Tibial nerve (tissue), 4 donors: ENCODE measurements at regions not wholly inside any gene's neighbourhood (a gene's known extent, or its start where the extent isn't known, plus 50 kb on each side); places are given as distances from the start of the nearest gene placed in this dataset.

Experiments used
- DNase-seq, 2 donors: peaks; one replicate each; pipeline ENCODE4 v3.0.0-alpha.2; 2019; ENCODE audit warnings: low spot score in 2 of 2
- H3K27ac ChIP-seq, 4 donors: fragments of 200-600 bp; sonication (generic) in 3 of 4; one replicate each; pipeline ENCODE4 v1.5.1; 2017 to 2019; ENCODE audit warnings: mild to moderate bottlenecking in 1 of 4
- H3K27me3 ChIP-seq, 2 donors: fragments of 200-600 bp; sonication (generic) in 1 of 2; one replicate each; pipeline versions ENCODE4 v1.5.1 to v1.6.0; 2017 to 2019
- H3K36me3 ChIP-seq, 3 donors: fragments of 200-600 bp; sonication (generic); one replicate each; pipeline ENCODE4 v1.5.1; 2018 to 2019
- H3K4me1 ChIP-seq, 4 donors: fragments of 200-600 bp; sonication (generic) in 3 of 4; one replicate each; pipeline ENCODE4 v1.5.1; 2017 to 2019
- H3K4me3 ChIP-seq, 4 donors: fragments of 200-600 bp; sonication (generic) in 3 of 4; one replicate each; pipeline ENCODE4 v1.5.1; 2017 to 2019; ENCODE audit warnings: mild to moderate bottlenecking in 1 of 4, moderate library complexity in 1 of 4
- H3K9me3 ChIP-seq, 4 donors: fragments of 200-600 bp; sonication (generic) in 3 of 4; one replicate each; pipeline ENCODE4 v1.5.1; 2017 to 2019
- EP300 ChIP-seq, 2 donors: sonication (generic); formaldehyde crosslinking; IDR thresholded peaks; one replicate each; pipeline ENCODE4 v1.6.1; 2017; ENCODE audit warnings: antibody characterized with exemption in 2 of 2, mild to moderate bottlenecking in 1 of 2
- POLR2A ChIP-seq, 2 donors: fragments of 450-650 bp; IDR thresholded peaks; one replicate each; pipeline ENCODE4 v1.6.1; 2017; ENCODE audit warnings: antibody characterized with exemption in 2 of 2, mild to moderate bottlenecking in 2 of 2, moderate library complexity in 2 of 2
- WGBS, 2 donors: methylation state at CpG; one replicate each; pipeline ENCODE4 v1.1.5; 2018; 5-methylcytosine and 5-hydroxymethylcytosine counted together
- TF ChIP-seq, protein P1 (sequence below), 5 experiments: fragments of 200-600 bp in 3 of 5; fragments of 450-650 bp in 2 of 5; sonication (generic) in 3 of 5; IDR thresholded peaks; one replicate each; pipeline ENCODE4 v1.5.1; 2016 to 2019; ENCODE audit warnings: antibody characterized with exemption in 5 of 5, mild to moderate bottlenecking in 3 of 5, moderate library complexity in 2 of 5

DNA sequence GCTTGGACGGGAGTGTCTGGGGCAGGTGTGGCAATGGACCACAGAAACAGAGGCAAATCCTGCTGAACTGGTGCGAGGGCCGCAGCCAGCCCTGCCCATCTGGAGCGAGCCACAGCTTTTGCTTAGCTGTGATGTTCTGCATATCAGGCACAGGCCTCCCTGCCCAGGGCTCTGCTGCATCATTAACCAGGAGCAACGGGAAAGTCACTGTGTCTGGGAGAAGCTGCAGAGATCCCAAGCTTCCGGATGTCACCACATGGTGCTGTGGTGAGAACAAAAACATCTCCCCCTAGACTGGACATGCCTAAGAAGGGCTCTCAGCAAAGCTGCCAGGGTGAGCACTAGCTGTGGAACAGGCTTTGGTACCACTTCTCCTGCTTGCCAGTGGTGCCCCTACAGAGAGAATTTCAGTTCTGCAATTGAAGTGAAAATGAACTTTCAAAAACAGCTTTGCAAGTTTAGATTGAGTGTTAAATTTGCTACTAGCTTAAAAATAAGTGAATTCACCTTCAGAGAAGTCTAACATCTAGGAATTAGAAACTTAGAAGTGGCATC lies 172.9 kb upstream of the MYT1L start:
- TF ChIP-seq, protein P1, sequence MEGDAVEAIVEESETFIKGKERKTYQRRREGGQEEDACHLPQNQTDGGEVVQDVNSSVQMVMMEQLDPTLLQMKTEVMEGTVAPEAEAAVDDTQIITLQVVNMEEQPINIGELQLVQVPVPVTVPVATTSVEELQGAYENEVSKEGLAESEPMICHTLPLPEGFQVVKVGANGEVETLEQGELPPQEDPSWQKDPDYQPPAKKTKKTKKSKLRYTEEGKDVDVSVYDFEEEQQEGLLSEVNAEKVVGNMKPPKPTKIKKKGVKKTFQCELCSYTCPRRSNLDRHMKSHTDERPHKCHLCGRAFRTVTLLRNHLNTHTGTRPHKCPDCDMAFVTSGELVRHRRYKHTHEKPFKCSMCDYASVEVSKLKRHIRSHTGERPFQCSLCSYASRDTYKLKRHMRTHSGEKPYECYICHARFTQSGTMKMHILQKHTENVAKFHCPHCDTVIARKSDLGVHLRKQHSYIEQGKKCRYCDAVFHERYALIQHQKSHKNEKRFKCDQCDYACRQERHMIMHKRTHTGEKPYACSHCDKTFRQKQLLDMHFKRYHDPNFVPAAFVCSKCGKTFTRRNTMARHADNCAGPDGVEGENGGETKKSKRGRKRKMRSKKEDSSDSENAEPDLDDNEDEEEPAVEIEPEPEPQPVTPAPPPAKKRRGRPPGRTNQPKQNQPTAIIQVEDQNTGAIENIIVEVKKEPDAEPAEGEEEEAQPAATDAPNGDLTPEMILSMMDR (IDR thresholded peaks at IDR 0.05), result no peak
- TF ChIP-seq POLR2A (IDR thresholded peaks at IDR 0.05) (no peak), EP300 (IDR thresholded peaks at IDR 0.05) (no peak)
- Histone ChIP-seq H3K4me3 (no peak overlapping the region), H3K27me3 (no peaks in the 10 kb centered on the region), H3K4me1 (no peaks in the 10 kb centered on the region), H3K27ac (no peak overlapping the region), H3K36me3 (no peaks in the 10 kb centered on the region), H3K9me3 (peaks cover 0 to 19% (median 0%) of the 10 kb centered on the region in 4 donors)
- WGBS, 2 donors, result 83 to 86% methylated on average over 6 of the region's 6 CpGs
- no peak for DNase-seq

DNA sequence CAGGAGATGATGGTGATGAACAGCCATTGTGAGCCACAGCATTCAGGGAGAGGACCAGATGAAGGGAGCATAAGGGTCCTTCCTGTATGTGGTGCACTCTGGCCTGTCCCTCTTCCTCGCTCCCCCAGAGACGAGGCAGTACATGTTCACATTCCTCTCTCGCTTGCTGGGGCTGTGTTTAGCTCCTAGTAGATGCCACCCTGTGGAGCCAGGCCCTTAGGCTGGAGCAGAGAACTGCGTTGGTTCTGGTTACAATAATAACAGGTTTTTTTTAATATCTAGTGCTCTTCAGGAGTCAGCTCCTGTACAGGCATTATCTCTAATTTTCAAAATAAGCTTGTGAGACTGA lies 171.1 kb upstream of the MYT1L start:
- TF ChIP-seq POLR2A (IDR thresholded peaks at IDR 0.05) (no peak), EP300 (IDR thresholded peaks at IDR 0.05) (no peak)
- TF ChIP-seq, protein P1 (IDR thresholded peaks at IDR 0.05), result no peak
- H3K27me3 ChIP-seq, result no peaks in the 10 kb centered on the region
- H3K9me3 ChIP-seq, result peaks cover 0 to 19% (median 0%) of the 10 kb centered on the region in 4 donors
- no peaks in the 10 kb centered on the region for H3K36me3 ChIP-seq
- no peak overlapping the region for H3K4me3 ChIP-seq
- H3K4me1 ChIP-seq, result no peaks in the 10 kb centered on the region
- 66 to 88% methylated on average over 4 of the region's 4 CpGs for WGBS, 2 donors
- no peak overlapping the region for H3K27ac ChIP-seq
- DNase-seq, result no peak

DNA sequence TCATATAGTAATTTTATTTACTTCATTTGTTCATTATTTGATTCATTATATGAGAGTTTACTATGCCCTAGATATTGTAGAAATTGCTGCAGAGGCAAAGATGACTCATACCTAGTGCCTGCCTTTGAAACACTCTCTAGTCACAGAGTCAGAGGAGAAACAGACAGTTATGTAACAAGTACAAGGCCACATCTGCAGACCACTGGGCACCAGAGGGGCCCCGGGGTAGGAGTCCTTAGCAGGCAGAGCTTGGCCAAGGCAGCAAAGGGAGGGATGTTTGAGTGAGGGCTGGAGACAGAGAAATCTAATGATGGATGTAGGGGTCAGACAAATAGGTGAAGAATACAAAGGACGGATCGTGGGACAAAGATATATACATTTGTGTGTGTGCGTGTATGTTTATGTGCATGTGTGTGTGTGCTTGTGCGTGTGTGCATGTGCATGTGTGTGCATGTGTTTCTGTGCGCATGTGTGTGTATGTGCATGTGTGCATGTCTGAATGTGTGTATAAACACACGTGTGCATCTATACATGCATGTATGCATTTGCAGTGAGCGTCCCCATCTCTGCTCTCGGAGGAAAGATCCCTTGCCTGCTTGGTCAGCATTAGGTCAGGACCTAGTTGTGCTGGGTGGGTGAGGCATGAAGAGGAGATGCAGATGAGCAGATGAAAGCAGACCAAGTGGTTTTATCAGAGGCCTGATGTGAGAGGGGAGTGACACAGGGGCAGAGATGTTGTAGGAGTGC lies 170.6 kb upstream of the MYT1L start:
- WGBS, 2 donors, result 86 to 92% methylated on average over 9 of the region's 9 CpGs
- H3K27me3 ChIP-seq, result no peaks in the 10 kb centered on the region
- no peak overlapping the region for H3K27ac ChIP-seq
- H3K36me3 ChIP-seq, result no peaks in the 10 kb centered on the region
- no peak overlapping the region for H3K4me3 ChIP-seq
- peaks cover 0 to 16% (median 0%) of the 10 kb centered on the region in 4 donors for H3K9me3 ChIP-seq
- TF ChIP-seq POLR2A (IDR thresholded peaks at IDR 0.05), result no peak
- no peak for TF ChIP-seq EP300 (IDR thresholded peaks at IDR 0.05)
- TF ChIP-seq, protein P1 (IDR thresholded peaks at IDR 0.05), result no peak
- H3K4me1 ChIP-seq, result no peaks in the 10 kb centered on the region
- no peak for DNase-seq

DNA sequence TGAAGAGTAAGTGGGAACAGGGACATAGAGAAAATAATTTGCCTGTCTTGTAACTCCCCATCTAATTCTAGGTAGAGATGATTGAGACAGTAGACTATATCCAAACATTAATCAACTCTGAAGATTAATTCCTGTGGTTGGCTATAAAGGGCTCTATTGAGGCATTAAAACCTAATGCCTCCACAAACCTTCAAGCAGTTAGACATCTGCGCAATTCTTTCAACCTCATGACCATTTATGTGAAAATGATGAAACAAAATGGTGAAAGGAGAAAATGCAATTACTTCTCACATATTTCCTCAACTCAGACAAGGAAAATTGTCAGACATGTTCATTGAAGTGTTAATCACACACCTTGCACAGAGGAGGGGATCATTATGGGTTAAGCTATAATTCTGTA lies 164.5 kb upstream of the MYT1L start:
- Histone ChIP-seq H3K36me3 (no peaks in the 10 kb centered on the region), H3K4me3 (no peak overlapping the region), H3K4me1 (no peaks in the 10 kb centered on the region), H3K27ac (no peak overlapping the region), H3K9me3 (no peaks in the 10 kb centered on the region), H3K27me3 (no peaks in the 10 kb centered on the region)
- TF ChIP-seq EP300 (IDR thresholded peaks at IDR 0.05) (no peak), POLR2A (IDR thresholded peaks at IDR 0.05) (no peak)
- TF ChIP-seq, protein P1 (IDR thresholded peaks at IDR 0.05), result no peak
- DNase-seq, result no peak
- 93 to 95% methylated on average over 1 of the region's 1 CpG for WGBS, 2 donors

DNA sequence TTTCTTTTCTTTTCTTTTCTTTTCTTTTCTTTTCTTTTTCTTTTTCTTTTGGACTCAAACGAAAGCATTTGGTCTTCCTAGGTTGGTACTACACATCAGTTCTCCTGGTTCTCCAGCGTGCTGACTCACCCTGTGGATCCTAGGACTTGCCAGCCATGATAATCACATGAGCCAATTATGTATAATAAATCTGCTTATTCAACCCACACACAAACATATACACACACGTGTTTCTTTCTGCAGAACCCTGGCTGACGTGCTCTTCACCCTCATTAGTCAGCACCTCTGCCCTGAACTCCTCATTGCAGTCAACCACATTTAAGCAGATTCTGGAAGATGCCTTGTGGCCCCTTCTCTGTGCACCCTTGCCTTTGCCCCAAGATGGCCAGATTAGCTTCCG lies 162.4 kb upstream of the MYT1L start:
- 83 to 94% methylated on average over 5 of the region's 5 CpGs for WGBS, 2 donors
- DNase-seq, result no peak
- TF ChIP-seq POLR2A (IDR thresholded peaks at IDR 0.05) (no peak), EP300 (IDR thresholded peaks at IDR 0.05) (no peak)
- TF ChIP-seq, protein P1 (IDR thresholded peaks at IDR 0.05), result no peak
- Histone ChIP-seq H3K9me3 (no peaks in the 10 kb centered on the region), H3K4me3 (no peak overlapping the region), H3K36me3 (no peaks in the 10 kb centered on the region), H3K4me1 (no peaks in the 10 kb centered on the region), H3K27ac (no peak overlapping the region), H3K27me3 (no peaks in the 10 kb centered on the region)
